Left cardiac atrium (tissue), 4 donors: ENCODE measurements at regions not wholly inside any gene's neighbourhood (a gene's known extent, or its start where the extent isn't known, plus 50 kb on each side); places are given as distances from the start of the nearest gene placed in this dataset.
A peak's percentile ranks its signal among the peaks of the same experiment; 100 is the strongest.
"Not testable (repeated sequence)": the region's sequence is repeated elsewhere in the genome, so short reads cannot be mapped to it uniquely, and the experiment has no call there.

Experiments
- ATAC-seq, 2 donors: fragments of 200-7000 bp; cut with Tn5 transposase; one replicate each; pipeline ENCODE4 v1.9.1; 2020; ENCODE audit warnings: mild to moderate bottlenecking in 2 of 2, moderate library complexity in 2 of 2
- DNase-seq: peaks from one replicate; pipeline ENCODE4 v3.0.0-alpha.2; 2020
- intact Hi-C, 2 donors: fragments of 100-400 bp; cut with DNase I; formaldehyde crosslinking; loops; one replicate each; pipeline versions ENCODE4 v1.14.1 to v1.15.1; 2022 to 2023
- donor health status: DM: no; HTN: yes; CAD: no.
- donor health status: DM: no; HTN: yes; CAD: no; lungs with severe emphysema.
- donor health status: DM: yes; HTN: yes; CAD: no.
- donor health status: Dilated cardiomyopathy.

- DNase-seq (no peak), ATAC-seq (no peak)
- intact Hi-C loops, result no loop called here
Measured at GRCh38 chr11:97621282-97621681, 1231.5 kb downstream of the JRKL start.

DNA sequence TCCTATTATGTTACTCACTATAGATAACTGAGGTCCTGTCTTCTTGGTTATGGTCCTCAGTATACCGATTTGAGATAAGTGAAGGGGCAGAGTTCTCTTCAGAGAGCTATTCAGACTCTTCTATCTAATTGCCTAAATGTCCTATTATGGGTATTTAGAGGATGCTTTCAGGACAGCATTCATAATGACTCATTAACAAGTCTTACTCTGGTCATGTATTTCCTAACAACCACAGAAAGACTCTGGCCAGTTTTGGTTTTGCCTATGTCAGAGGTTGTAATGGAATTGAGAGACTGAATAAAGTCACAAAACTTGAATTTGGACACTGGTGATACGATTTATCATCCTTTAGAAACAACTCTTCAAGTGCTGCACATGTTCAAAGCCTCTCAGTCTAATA is 1233.0 kb downstream of the JRKL start:
- no peak for DNase-seq
- intact Hi-C loops, result no loop called here
- ATAC-seq, result no peak

DNA sequence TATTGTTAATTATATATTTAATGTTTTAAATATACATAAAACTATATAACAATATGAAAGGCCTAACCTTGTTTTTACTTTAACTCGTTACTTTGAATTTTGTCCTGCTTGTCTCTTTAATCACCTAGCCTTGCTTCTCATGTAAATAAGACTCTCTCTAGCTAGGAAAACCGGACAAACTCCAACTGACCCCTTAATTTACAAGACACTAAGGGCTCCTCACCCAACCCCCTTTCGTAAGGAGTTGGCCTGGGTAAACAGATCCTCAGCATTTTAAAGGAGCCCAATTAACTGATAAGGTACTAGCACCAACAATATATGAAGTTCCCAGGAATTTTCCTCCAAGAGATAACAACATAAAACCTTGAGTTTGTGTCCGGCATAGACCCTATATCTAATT is 1246.9 kb downstream of the JRKL start:
- ATAC-seq, DNase-seq, intact Hi-C loops: not testable (repeated sequence)

- ATAC-seq (no peak), DNase-seq (no peak)
- intact Hi-C loops, result no loop called here
Measured at GRCh38 chr11:97637701-97638100, 1247.9 kb downstream of the JRKL start.

DNA sequence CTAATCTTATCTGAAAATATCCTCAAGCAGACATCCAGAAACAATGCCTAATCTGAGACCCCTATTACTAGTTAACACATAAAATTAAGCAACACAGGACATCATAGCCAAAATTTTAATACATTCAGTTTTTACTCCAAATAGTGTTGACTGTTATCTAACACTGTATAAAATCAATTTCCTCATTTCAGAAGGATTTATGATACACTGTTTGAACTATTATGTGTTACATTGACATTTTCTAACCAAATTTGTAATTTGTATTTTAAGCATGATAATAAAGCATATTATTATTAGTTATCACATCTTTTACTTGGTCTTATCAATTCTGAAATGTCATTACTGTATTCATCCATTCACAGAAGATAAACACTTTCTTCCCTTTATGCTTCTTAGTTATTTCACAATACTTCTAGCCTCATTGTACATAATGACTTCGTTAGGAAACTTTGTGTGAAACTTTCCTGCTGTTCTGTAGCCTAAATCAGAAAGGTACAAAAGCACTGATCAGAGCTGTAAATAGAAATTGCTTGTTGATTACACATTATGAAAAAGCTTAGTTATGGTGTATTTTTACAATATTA is 1248.9 kb downstream of the JRKL start:
- DNase-seq (no peak), ATAC-seq (no peak)
- intact Hi-C loops, result no loop called here

DNA sequence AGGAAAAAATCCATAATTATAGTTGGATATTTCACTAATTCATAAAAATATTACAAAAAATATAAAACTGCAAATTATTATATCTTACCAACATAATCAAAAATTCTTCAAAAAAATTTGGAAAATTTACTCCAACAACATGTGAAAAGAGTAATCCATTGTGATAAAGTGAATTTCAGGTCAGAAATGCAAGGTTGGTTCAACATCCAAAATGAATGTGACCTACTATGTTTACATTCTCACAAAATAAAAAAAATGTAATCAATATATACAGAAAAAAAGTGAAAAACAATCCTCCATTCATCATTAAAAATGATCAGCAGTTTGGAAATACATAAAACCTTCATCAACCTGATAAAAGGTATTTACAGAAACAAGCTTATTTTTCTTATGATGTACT is 1252.2 kb downstream of the JRKL start:
- intact Hi-C loops, result no loop called here
- ATAC-seq (no peak), DNase-seq (no peak)

GRCh38 chr11:97645736-97646135 is 1255.9 kb downstream of the JRKL start:
- no peak for ATAC-seq
- DNase-seq, result no peak
- intact Hi-C loops, result no loop called here

DNA sequence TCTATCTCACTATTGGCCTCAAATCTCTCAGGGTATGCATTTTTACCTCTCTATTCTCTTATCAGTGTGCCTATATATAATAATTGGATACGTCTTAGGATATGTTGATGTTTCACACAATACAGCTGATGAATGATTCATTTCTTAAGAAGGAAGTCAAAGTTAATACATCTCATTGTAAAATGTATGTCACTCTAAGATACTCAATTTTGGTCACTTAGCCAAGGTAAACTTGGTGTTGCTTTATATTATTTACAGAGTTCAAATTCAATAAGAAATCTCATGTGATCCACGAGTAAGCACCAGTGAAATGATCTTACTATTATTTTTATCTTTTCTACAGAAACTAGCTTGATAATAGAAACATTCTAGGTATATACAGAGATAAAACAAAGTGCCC is 1266.5 kb downstream of the JRKL start:
- intact Hi-C loops, result no loop called here
- no peak for DNase-seq
- ATAC-seq, result no peak

- intact Hi-C loops, result no loop called here
- no peak for DNase-seq
- ATAC-seq, result no peak
Measured at GRCh38 chr11:97657852-97658251, 1268.0 kb downstream of the JRKL start.

DNA sequence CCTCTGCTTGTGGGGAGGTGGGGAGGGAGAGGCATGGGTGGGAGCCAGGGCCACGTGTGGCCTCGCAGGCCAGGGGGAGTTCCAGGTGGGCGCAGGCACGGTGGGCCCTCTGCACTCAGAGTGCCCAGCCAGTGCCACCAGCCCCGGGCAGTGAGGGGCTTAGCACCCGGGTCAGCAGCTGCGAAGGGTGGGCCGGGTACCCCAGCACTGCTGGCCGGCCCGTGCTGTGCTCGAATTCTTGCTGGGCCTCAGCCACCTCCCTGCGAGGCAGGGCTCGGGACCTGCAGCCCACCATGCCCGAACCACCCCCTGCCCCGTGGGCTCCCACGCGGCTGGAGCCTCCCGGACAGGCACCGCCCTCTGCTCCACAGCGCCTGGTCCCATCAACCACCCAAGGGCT is 1277.2 kb downstream of the JRKL start:
- intact Hi-C loops, result no loop called here
- no peak for ATAC-seq
- DNase-seq, result no peak

DNA sequence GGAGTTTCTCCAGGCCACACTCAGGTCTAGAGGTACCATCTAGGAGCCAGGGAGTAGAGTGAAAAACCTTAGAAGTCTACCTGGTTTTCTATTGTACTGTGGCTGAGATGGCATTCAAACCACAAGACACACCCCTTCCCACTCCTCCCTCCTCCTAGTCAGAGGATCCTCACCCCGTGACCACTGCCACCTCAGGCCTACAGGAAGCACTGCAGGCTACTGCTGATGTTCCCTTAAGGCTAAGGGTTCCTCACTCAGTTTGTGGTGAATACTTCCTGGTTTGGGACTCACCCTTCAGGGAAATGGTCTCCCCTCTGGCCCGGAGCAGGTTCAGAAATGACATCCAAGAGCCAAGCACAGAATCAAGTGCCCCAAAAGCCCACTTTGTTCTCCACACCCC is 1293.9 kb downstream of the JRKL start:
- intact Hi-C loops, result no loop called here

GRCh38 chr11:97684486-97685439 is 1295.0 kb downstream of the JRKL start:
- ATAC-seq, result peak in 1 of 2 donors; percentile 66
- intact Hi-C loops, result no loop called here

More for the DNA sequence above, 1293.9 kb downstream of the JRKL start:
- DNase-seq (no peak), ATAC-seq (no peak)

DNA sequence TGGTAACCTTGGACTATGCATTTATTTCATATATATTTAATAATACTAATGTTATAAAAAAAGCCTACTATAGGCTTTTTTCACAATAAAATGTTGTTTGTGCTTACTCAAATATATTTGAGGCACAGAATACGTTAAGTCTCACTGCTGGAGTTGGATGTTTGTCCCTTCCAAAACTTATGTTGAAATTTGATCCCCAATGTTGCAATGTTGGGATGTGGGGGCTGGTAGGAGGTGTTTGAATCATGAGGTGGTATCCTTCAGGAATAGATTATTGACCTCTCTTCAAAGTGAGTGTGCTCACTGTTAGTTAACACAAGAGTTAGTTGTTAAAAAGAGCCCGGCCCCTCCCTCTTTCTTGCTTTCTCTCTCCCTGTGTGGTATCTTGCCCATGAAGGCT is 1295.9 kb downstream of the JRKL start:
- ATAC-seq, result no peak
- no peak for DNase-seq
- intact Hi-C loops, result no loop called here

More at GRCh38 chr11:97684486-97685439, 1295.0 kb downstream of the JRKL start:
- no peak for DNase-seq

DNA sequence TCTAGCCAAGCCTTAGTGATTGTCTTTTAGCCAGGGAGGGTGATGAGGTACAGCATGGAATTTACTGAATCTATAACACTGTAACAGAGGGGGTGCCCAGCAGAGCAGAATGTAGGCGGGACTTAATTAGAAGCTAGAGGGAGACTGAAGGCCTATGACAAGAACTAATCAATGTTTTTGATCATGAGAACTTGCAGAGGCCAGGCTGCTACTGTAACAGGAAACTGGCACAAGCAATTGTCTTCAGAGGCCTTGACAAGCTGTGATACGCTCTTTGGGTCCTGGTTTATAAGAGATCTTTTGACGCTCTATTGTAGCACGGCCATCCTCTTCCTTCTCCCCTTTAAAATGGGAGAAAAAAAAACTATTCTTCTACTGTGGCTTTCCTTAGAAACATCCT is 1297.3 kb downstream of the JRKL start:
- DNase-seq, result no peak
- intact Hi-C loops, result no loop called here
- ATAC-seq, result no peak

- DNase-seq (no peak), ATAC-seq (no peak)
- intact Hi-C loops, result no loop called here
Measured at GRCh38 chr11:97691061-97691460, 1301.2 kb downstream of the JRKL start.

- ATAC-seq (no peak), DNase-seq (no peak)
- intact Hi-C loops, result no loop called here
Measured at GRCh38 chr11:97702951-97703350, 1313.1 kb downstream of the JRKL start.

GRCh38 chr11:97703851-97704250 is 1314.0 kb downstream of the JRKL start:
- ATAC-seq, result no peak
- intact Hi-C loops, result no loop called here
- DNase-seq, result no peak

DNA sequence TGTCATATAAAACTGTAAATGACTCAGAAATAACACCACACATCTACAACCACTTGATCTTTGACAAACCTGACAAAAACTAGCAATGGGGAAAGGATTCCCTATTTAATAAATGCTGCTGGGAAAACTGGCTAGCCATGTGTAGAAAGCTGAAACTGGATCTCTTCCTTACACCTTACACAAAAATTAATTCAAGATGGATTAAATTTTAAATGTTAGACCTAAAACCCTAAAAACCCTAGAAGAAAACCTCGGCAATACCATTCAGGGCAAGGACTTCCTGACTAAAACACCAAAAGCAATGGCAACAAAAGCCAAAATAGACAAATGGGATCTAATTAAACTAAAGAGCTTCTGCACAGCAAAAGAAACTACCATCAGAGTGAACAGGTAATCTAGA is 1315.3 kb upstream of the CNTN5 start:
- intact Hi-C loops, DNase-seq, ATAC-seq: not testable (repeated sequence)

DNA sequence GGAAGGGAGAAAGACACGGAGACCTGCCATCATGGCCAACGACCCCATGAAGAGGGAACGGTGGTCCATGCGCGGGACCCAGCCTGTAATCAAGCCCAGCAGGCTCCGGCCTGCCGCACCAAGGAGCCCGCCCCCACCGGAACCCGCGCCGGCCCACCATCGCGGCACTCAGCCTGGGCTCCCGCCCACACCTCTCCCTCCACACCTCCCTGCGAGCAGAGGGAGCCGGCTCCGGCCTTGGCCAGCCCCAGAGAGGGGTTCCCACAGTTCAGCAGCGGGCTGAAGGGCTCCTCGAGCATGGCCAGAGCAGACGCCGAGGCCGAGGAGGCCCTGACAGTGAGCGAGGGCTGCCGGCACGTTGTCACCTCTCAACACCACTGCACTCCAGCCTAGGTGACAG is 1302.8 kb upstream of the CNTN5 start:
- no peak for DNase-seq
- ATAC-seq, result no peak
- intact Hi-C loops, result no loop called here

DNA sequence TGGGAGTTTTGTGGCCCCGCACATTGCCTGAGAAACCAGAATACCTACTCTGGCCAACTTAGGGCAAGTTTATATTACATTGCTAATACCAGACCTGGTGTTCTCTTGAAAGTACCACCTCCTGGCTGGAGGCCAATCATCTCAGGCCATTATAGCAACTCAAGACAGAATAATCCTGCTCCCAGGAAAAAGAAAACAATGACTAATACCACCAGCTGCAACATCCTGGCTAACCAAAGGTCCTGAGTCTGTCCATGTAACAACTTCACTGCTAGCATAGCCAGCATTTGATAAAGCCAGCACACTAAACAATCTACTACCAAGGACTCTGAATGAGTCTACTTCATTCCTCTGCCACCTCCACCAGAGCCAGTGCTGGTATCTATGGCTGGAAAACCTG is 1298.7 kb upstream of the CNTN5 start:
- ATAC-seq, result peak in 1 of 2 donors; percentile 92
- DNase-seq, result peak; percentile 29

GRCh38 chr11:97722721-97723120 is 1298.0 kb upstream of the CNTN5 start:
- intact Hi-C loops, result no loop called here
- ATAC-seq (peak in 1 of 2 donors; percentile 22), DNase-seq (no peak)

More for the DNA sequence above, 1298.7 kb upstream of the CNTN5 start:
- intact Hi-C loops, result no loop called here
